ENCODE measurements at regions not wholly inside any gene's neighbourhood (a gene's known extent, or its start where the extent isn't known, plus 50 kb on each side); places are given as distances from the start of the nearest gene placed in this dataset.
"Not testable (repeated sequence)": the region's sequence is repeated elsewhere in the genome, so short reads cannot be mapped to it uniquely, and the experiment has no call there.

GRCh38 chr7:91731976-91732375 lies 148.5 kb downstream of the MTERF1 start:
- FAIRE-seq (no peak), DNase-seq (ENCODE audit: insufficient read length, low spot score) (no peak)
- TF ChIP-seq, protein P1, sequence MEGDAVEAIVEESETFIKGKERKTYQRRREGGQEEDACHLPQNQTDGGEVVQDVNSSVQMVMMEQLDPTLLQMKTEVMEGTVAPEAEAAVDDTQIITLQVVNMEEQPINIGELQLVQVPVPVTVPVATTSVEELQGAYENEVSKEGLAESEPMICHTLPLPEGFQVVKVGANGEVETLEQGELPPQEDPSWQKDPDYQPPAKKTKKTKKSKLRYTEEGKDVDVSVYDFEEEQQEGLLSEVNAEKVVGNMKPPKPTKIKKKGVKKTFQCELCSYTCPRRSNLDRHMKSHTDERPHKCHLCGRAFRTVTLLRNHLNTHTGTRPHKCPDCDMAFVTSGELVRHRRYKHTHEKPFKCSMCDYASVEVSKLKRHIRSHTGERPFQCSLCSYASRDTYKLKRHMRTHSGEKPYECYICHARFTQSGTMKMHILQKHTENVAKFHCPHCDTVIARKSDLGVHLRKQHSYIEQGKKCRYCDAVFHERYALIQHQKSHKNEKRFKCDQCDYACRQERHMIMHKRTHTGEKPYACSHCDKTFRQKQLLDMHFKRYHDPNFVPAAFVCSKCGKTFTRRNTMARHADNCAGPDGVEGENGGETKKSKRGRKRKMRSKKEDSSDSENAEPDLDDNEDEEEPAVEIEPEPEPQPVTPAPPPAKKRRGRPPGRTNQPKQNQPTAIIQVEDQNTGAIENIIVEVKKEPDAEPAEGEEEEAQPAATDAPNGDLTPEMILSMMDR (IDR thresholded peaks at IDR 0.05; ENCODE audit: insufficient read depth, missing control alignments), result no peak

GRCh38 chr7:91749418-91749817 lies 131.1 kb downstream of the MTERF1 start:
- DNase-seq (ENCODE audit: insufficient read length, low spot score) (no peak), FAIRE-seq (no peak)
- TF ChIP-seq, protein P1 (IDR thresholded peaks at IDR 0.05; ENCODE audit: insufficient read depth, missing control alignments), result no peak

- TF ChIP-seq, protein P1 (IDR thresholded peaks at IDR 0.05; ENCODE audit: insufficient read depth, missing control alignments), result no peak
- DNase-seq (ENCODE audit: insufficient read length, low spot score), result no peak
- FAIRE-seq, result no peak
These were observed 130.4 kb downstream of the MTERF1 start for GRCh38 chr7:91750091-91750490.

- TF ChIP-seq, protein P1 (IDR thresholded peaks at IDR 0.05; ENCODE audit: insufficient read depth, missing control alignments), result no peak
- DNase-seq (ENCODE audit: insufficient read length, low spot score) (no peak), FAIRE-seq (no peak)
These were observed 128.4 kb downstream of the MTERF1 start for GRCh38 chr7:91752102-91752501.

DNA sequence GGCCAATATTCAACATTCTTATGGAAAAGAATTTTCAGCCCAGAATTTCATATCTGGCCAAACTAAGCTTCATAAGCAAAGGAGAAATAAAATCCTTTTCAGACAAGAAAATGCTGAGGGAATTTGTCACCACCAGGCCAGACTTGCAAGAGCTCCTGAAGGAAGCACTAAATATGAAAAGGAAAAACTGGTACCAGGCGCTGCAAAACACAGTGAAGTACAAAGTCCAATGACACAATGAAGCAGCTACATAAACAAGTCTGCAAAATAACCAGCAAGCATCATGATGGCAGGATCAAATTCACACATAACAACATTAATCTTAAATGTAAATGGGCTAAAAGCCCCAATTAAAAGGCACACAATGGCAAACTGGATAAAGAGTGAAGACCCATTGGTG lies 126.2 kb downstream of the MTERF1 start:
- not testable (repeated sequence) for DNase-seq (ENCODE audit: insufficient read length, low spot score); FAIRE-seq

DNA sequence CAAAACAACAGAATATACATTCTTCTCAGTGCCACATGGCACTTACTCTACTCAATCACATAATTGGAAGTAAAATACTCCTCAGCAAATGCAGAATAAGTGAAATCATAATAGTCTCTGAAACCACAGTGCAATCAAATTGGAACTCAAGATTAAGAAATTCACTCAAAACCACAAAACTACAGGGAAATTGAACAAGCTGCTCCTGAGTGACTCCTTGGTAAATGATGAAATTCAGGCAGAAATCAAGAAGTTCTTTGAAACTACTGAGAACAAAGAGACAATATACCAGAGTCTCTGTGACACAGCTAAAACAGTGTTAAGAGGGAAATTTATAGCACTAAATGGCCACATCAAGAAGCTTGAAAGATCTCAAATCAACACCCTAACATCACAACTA lies 125.4 kb downstream of the MTERF1 start:
- not testable (repeated sequence) for DNase-seq (ENCODE audit: insufficient read length, low spot score); FAIRE-seq

GRCh38 chr7:91759205-91759863 lies 121.2 kb downstream of the MTERF1 start:
- FAIRE-seq (no peak), DNase-seq (ENCODE audit: insufficient read length, low spot score) (no peak)
- TF ChIP-seq, protein P1 (IDR thresholded peaks at IDR 0.05; ENCODE audit: insufficient read depth, missing control alignments), result no peak

- DNase-seq (ENCODE audit: insufficient read length, low spot score) (no peak), FAIRE-seq (no peak)
- TF ChIP-seq, protein P1 (IDR thresholded peaks at IDR 0.05; ENCODE audit: insufficient read depth, missing control alignments), result no peak
These were observed 112.7 kb downstream of the MTERF1 start for GRCh38 chr7:91767820-91768219.
